ENCODE measurements at regions not wholly inside any gene's neighbourhood (a gene's known extent, or its start where the extent isn't known, plus 50 kb on each side); places are given as distances from the start of the nearest gene placed in this dataset.

DNA sequence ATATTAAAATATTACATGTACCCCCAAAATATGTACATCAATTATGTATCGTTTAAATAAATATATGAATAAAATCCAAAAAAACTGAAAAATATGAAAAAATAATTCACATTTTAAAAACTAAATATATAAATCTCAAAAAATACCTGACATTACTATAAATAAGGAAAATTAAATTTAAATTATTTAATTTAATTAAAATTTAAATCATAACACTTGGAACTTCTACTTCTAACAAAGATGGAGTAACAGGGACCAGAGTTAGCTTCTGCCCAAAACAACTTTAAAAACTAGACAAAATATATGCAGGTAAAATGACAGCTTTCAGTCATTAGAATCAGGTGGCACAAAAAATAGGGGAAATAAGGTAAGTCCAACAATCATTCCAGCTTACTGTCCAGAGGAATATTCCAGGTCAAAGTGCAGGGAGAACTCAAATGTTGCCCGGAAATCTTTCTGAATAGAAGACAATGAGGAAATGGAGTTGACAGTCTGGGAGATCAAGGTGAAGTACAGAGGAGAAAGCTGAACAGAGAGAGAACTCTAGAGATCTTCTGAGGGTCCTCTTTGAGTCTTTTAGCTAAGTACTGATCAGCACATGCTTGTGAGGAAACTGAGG lies 207.7 kb upstream of the ATP11B start:
- no peak for ATAC-seq

GRCh38 chr3:182592747-182593146 lies 200.6 kb upstream of the ATP11B start:
- DNase-seq (no peak), ATAC-seq (no peak)

More for the DNA sequence above, 207.7 kb upstream of the ATP11B start:
- DNase-seq: no peak

DNA sequence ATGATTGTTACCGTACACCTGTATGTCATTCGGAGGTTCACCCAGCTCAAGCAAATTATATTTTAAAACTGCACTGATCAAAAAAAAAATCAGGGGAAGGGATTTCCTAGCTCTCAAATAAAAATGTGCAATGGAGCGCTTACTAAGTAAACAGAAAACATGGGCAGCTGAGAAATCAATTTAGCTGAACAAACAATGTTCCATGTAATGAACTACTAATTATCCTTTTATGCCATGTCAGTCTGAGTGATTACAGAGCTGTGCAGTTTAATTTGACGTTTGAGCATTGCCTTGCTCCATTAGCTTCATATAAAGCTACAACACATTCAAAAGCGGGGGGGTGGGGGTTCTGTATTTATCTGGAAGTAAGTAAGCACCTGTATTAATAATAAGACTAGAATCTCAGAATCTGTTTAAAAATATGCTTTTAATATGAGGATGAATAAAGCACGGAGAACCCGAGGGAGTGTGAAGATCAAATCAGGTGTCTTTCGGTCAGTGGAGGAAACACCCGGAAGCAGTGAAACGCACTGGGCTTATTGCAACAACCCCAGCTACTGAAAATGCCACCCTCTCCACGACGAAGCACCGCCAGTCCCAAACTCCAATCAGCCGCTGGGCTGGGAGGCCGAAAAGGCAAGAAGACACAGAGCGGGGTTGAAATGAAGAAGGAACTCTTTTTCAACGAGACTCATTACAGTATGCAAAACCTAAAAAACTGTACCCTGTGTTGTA lies 196.5 kb upstream of the ATP11B start:
- ATAC-seq (no peak), DNase-seq (no peak)

GRCh38 chr3:182597621-182598041 lies 195.7 kb upstream of the ATP11B start:
- DNase-seq (no peak), ATAC-seq (no peak)

DNA sequence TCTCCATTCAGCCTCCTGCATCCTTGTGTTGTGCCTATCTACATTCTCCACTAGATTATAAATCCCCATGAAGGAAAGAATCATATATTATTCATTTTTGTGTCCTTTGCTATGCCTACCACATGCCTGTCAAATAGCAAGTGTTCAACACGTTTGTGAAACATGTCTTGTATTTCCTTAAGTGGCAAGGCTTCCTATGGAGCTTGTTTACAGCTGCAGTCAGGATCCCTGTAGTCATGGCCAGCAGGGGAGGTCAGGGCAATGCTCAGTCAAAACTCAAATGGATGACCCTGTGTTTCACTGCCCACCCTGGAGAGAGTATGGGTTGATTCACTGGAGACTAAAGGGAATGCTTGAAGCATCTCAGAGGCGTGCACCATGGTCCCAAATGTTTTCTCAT lies 191.7 kb upstream of the ATP11B start:
- ATAC-seq (no peak), DNase-seq (no peak)

DNA sequence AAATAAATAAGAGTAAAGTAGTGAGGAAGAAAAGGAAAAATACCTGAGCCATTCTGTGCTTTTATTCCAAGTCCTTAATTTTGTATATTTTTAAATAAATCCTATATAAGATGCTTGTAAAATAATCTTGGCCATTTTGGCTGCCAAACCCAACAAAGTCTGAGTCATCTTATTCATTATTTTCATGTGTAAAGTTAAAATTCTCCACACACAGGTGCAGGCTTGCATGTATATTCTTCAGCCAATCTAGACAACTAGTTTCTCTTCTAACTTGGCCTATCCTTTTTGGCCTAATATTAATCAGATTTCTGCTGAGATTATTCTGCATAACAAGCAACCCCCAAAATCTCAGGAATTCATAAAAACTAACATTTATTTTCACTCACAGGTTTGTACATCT lies 189.8 kb upstream of the ATP11B start:
- no peak for DNase-seq
- ATAC-seq: no peak

DNA sequence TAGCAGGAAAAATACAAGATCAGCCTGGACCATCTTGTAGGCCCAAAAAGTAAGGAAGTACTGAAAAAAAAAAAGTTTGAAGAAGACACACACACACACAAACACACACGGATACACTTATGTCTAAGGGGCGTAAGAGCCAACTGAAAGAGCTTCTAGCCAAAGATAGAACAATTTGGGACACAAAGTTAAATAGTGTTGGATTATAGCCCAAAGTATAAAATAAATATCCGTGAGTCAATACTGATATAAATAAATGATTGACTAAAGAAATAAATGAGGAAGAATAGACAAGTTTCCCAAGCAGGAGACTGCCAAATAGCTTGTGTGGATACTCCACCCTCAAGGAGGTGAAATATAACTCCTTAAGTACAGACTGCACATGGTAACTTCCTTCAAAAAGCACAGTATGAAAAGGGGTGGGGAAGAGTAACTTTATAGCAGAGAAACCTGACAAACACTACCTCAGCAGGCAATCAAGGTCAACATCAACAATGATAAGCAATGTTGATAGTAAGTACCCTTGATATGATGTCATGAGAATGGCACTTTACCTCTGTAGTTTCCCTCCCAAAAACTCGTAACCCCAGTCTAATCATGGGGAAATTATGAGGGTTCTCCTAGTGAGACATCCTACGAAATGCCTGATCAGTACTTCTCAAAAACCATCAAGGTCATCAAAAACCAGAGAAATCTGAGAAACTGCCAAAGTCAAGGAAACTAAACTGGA lies 187.3 kb upstream of the ATP11B start:
- DNase-seq (no peak), ATAC-seq (no peak)

DNA sequence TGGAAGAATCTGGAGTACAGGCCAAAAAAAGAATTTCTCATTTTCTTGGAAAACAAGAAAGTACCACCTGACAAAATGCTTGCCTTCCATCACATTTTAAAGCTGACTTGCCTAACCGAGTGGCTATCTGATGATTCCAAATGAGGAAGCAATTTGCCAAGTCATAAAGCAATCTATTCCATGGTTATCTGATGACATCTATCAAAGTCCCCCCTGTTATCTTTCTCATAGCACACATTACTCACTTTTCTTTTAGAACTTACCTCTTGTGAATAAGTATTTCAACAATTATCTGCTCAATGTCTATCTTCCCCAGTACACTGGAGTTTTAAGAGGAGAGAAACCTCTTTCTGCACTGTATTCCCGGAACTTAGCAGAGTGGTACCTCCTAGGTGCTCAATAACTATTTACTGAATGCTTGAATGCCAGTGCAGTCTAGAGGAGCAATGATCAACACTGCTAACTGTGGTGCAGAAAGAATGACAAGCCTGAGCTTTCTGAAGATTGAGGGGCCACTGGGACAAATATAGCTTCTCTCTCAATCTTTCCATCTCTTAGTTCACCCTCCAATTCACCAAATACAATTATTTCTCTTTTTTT lies 186.3 kb upstream of the ATP11B start:
- DNase-seq (no peak), ATAC-seq (no peak)

- ATAC-seq (no peak), DNase-seq (no peak)
Observed at GRCh38 chr3:182608832-182609231, 184.5 kb upstream of the ATP11B start.

DNA sequence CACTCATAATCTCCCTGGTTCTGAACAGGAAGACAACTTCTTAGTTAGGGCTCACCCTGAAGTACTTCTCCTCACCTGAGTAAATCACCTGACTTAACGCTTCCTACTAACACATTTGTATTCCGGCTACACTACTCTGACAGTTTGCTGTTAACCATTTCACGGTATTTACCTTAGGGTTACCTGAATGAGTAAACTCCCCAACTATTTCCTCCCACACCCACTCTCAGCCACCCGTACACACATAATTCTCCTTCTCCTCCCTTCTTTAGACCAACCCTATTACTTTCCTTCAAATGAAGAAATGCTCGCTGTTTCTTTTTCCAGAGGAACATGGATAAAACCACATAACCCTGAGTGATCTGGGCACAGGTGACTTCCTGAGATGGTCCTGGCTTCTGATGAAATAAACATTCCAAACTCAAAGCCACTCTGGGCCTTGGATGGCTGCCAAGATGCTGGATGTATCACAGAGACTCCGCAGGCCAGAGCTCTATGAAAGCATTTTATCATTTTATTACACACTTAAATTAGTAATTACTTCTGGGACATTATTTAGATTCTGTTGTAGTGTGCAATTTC lies 183.6 kb upstream of the ATP11B start:
- no peak for DNase-seq

GRCh38 chr3:182612332-182612731 lies 181.0 kb upstream of the ATP11B start:
- ATAC-seq: no peak
- DNase-seq: no peak

More for the DNA sequence above, 183.6 kb upstream of the ATP11B start:
- ATAC-seq: no peak

GRCh38 chr3:182617500-182617899 lies 175.8 kb upstream of the ATP11B start:
- no peak for ATAC-seq
- DNase-seq: no peak

- no peak for DNase-seq
Observed at GRCh38 chr3:182618085-182618732, 175.1 kb upstream of the ATP11B start.

GRCh38 chr3:182618981-182619591 lies 174.2 kb upstream of the ATP11B start:
- no peak for ATAC-seq

More at GRCh38 chr3:182618085-182618732, 175.1 kb upstream of the ATP11B start:
- ATAC-seq: no peak

DNA sequence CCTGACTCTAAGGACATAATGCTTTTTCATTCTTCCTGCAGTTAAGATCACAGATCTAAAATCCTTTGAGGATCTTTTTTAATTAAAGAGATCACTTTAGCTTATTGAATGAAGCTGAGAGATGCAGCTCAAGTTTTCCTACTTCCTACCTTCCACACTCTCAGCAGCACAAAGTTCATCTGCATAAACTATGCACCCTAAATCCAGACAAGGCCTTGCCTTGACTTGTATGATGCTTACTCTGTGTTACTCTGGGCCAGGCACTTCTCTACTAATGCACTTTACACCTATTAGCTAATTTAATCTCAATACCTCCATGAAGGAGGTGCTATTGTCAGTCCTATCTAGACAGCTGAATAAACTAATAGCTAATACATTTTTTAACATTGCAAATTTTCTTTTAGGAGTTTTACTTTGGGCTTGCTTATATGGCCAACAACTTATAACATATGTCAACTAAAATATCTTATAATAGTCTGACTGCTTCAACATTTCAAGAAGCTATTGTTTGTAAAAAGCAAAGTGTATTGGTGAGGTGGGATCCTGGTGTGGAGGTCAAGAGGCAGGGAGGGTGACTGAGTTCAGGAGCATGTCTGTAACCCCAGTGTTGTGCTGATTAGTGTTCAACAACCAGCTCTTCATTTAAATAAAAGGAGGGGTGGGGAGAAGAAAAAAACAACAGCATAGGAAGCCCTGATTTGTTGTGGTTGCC lies 172.4 kb upstream of the ATP11B start:
- ATAC-seq (no peak), DNase-seq (no peak)

More at GRCh38 chr3:182618981-182619591, 174.2 kb upstream of the ATP11B start:
- no peak for DNase-seq

GRCh38 chr3:182621435-182622240 lies 171.7 kb upstream of the ATP11B start:
- no peak for DNase-seq
- ATAC-seq: no peak

DNA sequence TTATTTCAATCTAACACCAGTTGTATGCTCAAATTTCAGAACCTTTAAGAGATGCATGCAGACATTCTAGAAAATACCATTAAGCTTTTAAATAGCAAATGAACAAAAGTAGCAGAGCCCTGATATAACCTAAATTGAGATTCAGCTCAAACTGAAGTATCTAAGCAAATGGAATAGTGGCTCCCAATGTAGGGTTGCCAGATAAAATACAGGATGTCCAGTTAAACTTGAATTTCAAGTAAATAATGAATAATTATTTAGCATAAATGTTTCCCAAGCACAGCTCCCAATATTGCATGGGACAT lies 171.1 kb upstream of the ATP11B start:
- ATAC-seq: no peak
- DNase-seq: no peak

DNA sequence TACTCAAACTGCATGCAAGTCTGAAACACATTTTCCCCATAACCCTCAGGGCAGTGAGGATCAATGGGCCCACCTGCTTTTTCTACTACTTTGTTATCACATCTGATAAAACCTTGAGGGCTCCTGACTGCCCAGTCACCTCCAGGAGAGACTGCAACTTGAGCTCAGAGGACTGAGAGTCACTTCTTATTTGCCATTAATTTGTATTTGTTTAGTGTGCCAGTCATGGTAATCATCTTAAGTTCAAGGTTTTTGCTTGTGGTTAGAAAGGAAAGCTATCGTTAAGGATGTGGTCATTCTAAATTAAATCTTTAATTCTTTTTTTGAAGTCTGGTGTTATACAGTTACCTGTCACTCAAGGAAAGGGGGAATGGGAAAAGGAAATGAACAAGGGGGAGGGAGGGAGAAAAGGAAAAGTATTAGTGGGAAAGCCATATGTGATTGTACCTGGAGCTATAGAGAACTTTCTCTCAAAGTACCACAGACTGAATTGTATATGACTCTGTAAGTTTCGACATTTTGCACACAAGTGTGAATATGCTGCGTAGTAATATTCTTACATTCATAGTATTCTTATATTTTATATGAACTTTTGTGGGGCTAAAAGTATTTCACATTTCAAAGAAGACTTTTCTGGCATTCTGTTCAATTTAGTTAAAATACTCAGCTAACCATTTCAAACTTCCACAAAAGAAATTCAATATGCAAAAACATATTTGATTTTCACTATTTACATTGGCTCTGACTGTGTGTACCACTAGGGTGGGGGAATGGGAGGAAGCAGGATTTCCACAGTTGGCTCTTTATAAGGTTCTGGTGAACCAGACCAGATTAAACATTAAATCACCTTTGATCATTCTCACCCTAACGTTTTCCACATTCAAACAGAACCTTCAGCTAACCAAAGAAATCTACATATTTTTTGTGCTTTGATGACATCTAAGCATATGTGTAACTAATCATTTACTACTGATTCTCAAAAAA lies 166.5 kb upstream of the ATP11B start:
- no peak for ATAC-seq
- DNase-seq: no peak

DNA sequence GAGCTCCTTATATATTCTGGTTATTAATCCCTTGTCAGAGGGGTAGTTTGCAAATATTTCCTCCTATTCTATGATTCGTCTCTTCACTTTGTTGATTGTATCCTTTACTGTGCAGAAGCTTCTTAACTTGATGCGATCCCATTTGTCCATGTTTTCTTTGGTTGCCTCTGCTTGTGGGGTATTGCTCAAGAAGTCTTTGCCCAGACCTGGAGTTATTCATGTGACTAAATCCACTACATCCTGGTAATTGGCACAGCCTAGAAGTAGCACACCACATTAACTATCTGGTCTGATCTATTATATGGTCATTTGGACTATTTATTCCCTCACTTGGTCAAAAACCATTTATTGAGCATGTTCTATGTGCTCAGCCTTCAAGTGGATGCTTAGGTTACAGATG lies 164.8 kb upstream of the ATP11B start:
- ATAC-seq: no peak
- no peak for DNase-seq

Measured in stimulated activated naive CD8-positive, alpha-beta T cell treated with anti-CD3 and anti-CD28 coated beads, Interleukin-15, Interleukin-2, amounts not matched to agents 100 U/mL and 50 U/mL, for 24 hours (primary cell).